Lung (tissue), 11 donors: ENCODE measurements at regions not wholly inside any gene's neighbourhood (a gene's known extent, or its start where the extent isn't known, plus 50 kb on each side); places are given as distances from the start of the nearest gene placed in this dataset.

Experiments used
- ATAC-seq: fragments of 200-7000 bp; cut with Tn5 transposase; one replicate; pipeline ENCODE4 v1.9.1; 2020; ENCODE audit warnings: moderate number of reproducible peaks; ENCODE audit not compliant: insufficient read depth, low FRiP score
- DNase-seq, 3 donors: peaks; one replicate each; pipeline ENCODE4 v3.0.0-alpha.2; 2013 to 2017
- H3K27ac ChIP-seq, 2 donors: one replicate each; pipeline ENCODE4 v1.5.1; 2013; ENCODE audit warnings: mild to moderate bottlenecking in 2 of 2, moderate library complexity in 2 of 2, control low read depth in 1 of 2, inconsistent platforms in 1 of 2, low read depth in 1 of 2, low read length in 1 of 2
- H3K27me3 ChIP-seq, 3 donors: one replicate each; pipeline ENCODE4 v1.5.1; 2013; ENCODE audit warnings: low read length in 2 of 3; ENCODE audit not compliant: control insufficient read depth in 3 of 3, insufficient read depth in 3 of 3
- H3K36me3 ChIP-seq, 4 donors: one replicate each; pipeline ENCODE4 v1.5.1; 2013; ENCODE audit warnings: low read length in 4 of 4, mild to moderate bottlenecking in 1 of 4, moderate library complexity in 1 of 4; ENCODE audit not compliant: control insufficient read depth in 4 of 4, insufficient read depth in 4 of 4
- H3K4me1 ChIP-seq, 5 donors: one replicate each; pipeline ENCODE4 v1.5.1; 2013; ENCODE audit warnings: low read length in 5 of 5, mild to moderate bottlenecking in 2 of 5, moderate library complexity in 1 of 5; ENCODE audit not compliant: control insufficient read depth in 5 of 5, insufficient read depth in 5 of 5
- H3K4me3 ChIP-seq: one replicate; pipeline ENCODE4 v1.5.1; 2013; ENCODE audit warnings: mild to moderate bottlenecking, control low read depth, moderate library complexity
- H3K9ac ChIP-seq, 2 donors: one replicate each; pipeline ENCODE4 v1.5.1; 2013; ENCODE audit warnings: low read length in 2 of 2, control low read depth in 1 of 2; ENCODE audit not compliant: insufficient read depth in 1 of 2
- H3K9me3 ChIP-seq, 4 donors: one replicate each; pipeline ENCODE4 v1.5.1; 2013; ENCODE audit warnings: low read length in 3 of 4, mild to moderate bottlenecking in 1 of 4, moderate library complexity in 1 of 4; ENCODE audit not compliant: control insufficient read depth in 4 of 4, insufficient read depth in 3 of 4
- CTCF ChIP-seq: IDR thresholded peaks from 2 replicates; pipeline ENCODE4 v1.5.1; 2012; ENCODE audit warnings: mild to moderate bottlenecking; ENCODE audit errors: control extremely low read depth, extremely low read depth
- WGBS, 2 donors: extraction: QIAGEN DNeasy Blood & Tissue Kit; methylation state at CpG; one replicate each; pipeline ENCODE4 v1.1.7; 2013; 5-methylcytosine and 5-hydroxymethylcytosine counted together
- donor health status: control.
- donor health status: control.
- donor health status: Bipolar disorder and iron deficiency.
- donor health status: healthy.
- donor health status: DM: yes; HTN: yes; CAD: no.

DNA sequence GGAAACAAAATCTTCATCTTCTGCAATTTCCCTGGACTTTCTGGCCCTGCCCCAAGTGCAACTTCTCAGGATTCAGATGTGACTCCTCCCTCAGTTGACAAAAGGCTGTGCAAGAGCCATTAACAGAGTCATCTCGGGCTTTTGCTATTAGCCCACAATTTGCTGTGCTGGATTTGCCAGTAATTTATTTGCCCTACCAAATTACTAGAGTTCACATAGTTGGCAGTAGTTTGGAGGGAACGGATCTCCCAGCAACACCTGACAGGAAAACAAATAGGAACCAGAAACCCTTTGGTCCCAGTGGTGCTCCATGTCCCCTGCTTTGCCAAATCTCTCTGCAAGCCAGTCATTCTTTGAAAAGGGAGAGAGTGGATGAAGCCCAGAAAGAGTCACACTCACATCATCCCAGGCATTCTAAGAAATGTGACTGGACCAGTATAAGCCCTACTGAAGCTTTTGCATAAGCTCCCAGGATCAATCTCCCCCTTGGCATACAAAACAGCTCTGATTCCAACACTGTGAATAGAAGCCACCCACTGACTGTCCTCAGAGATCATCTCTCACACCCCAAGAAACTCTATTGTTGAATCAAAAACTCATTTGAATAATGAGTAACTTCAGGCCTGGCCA lies 350.1 kb upstream of the NBEA start:
- peak in 2 of 3 donors; percentile 11 to 30 for DNase-seq
- Histone ChIP-seq H3K36me3 (no peaks in the 10 kb centered on the region), H3K27ac (no peak overlapping the region), H3K9ac (no peak overlapping the region), H3K27me3 (no peaks in the 10 kb centered on the region), H3K9me3 (peaks cover 0 to 3% (median 0%) of the 10 kb centered on the region in 4 donors), H3K4me1 (peaks cover 0 to 5% (median 3%) of the 10 kb centered on the region in 5 donors), H3K4me3 (no peak overlapping the region)
- WGBS, 2 donors = 35 to 64% methylated on average over 2 of the region's 2 CpGs
- peak; percentile 38 for ATAC-seq
- TF ChIP-seq CTCF = no peak

DNA sequence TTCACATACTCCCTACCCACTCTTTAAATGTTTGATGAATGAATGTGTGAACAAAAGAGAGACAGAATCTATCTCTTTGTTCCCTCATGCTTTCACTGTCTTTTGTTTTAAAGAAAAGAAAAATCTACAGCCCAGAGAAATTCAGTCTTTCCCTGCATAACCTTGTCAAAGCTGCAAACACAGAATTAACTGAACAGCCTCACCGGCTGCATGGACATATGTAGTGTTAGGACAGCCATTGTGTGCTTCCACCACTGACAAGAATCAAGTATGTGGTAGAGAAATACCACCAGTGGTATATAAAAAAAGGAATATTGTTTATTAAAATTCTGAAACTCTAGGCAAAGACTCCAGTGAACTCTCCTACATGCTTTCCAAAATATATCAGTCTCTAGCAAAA lies 348.4 kb upstream of the NBEA start:
- H3K36me3 ChIP-seq = no peaks in the 10 kb centered on the region
- H3K27ac ChIP-seq = no peak overlapping the region
- no peak overlapping the region for H3K9ac ChIP-seq
- H3K9me3 ChIP-seq = no peaks in the 10 kb centered on the region
- DNase-seq (no peak), ATAC-seq (no peak)
- H3K4me3 ChIP-seq = no peak overlapping the region
- H3K4me1 ChIP-seq = peaks cover 0 to 5% (median 3%) of the 10 kb centered on the region in 5 donors
- WGBS, 2 donors = 88 to 98% methylated on average over 1 of the region's 1 CpG
- no peaks in the 10 kb centered on the region for H3K27me3 ChIP-seq
- TF ChIP-seq CTCF = no peak

DNA sequence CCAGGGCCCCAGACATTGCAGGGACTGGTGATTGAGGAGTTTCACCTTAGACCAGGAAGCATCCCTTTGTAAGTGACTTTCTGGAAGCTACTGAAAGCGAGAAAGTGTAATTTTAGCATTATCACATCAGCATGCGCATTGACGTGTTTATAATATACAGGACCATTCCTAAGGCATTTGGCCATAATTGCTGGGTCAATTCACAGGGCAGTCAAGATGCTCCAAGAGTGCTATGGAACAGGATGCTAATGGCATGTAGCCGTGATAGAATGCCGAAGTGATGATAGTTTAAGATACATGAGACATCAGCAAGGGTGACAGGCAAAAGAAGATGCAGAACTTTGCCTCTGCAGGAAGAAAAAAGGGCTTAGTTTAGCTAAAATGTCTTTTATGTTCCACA lies 347.6 kb upstream of the NBEA start:
- Histone ChIP-seq H3K36me3 (no peaks in the 10 kb centered on the region), H3K4me1 (peaks cover 0 to 5% (median 3%) of the 10 kb centered on the region in 5 donors), H3K9ac (no peak overlapping the region), H3K4me3 (no peak overlapping the region), H3K27me3 (no peaks in the 10 kb centered on the region), H3K27ac (no peak overlapping the region), H3K9me3 (no peaks in the 10 kb centered on the region)
- TF ChIP-seq CTCF = no peak
- WGBS, 2 donors = 84 to 90% methylated on average over 5 of the region's 5 CpGs
- DNase-seq = no peak
- no peak for ATAC-seq

DNA sequence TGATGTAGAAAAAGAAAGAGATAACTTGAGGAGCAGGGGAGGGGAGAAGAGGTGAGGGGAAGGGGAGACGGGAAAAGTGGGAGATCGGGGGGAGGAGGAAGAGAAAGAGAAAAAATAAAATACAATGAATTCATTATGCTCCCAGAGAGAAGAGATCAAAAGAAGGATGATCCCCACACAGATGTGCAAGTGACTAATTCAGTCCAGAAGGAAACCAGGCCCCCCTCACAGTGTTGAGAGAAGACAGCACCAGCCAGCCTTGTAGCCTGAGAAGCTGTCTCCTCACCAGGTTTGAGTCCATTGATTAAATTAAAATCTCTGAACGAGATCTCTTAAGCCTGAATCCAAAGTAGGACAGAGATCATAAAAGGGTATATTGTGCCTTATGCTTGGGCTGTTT lies 333.7 kb upstream of the NBEA start:
- H3K27ac ChIP-seq = no peak overlapping the region
- H3K4me1 ChIP-seq = no peaks in the 10 kb centered on the region
- whole genome bisulfite sequencing, 2 donors = 87 to 88% methylated on average over 3 of the region's 3 CpGs
- ATAC-seq = no peak
- H3K36me3 ChIP-seq = no peaks in the 10 kb centered on the region
- no peaks in the 10 kb centered on the region for H3K27me3 ChIP-seq
- H3K4me3 ChIP-seq = no peak overlapping the region
- no peak for DNase-seq
- peaks cover 0 to 2% (median 0%) of the 10 kb centered on the region in 4 donors for H3K9me3 ChIP-seq
- TF ChIP-seq CTCF = no peak
- H3K9ac ChIP-seq = no peak overlapping the region
